GM11168 (cell line): ENCODE measurements at regions not wholly inside any gene's neighbourhood (a gene's known extent, or its start where the extent isn't known, plus 50 kb on each side); places are given as distances from the start of the nearest gene placed in this dataset.
"Not testable (repeated sequence)": the region's sequence is repeated elsewhere in the genome, so short reads cannot be mapped to it uniquely, and the experiment has no call there.

Experiments
- in situ Hi-C: fragments of 300-500 bp; cut with MboI; formaldehyde crosslinking; loops from one replicate; pipeline ENCODE4 v1.12.0; 2022; ENCODE audit warnings: low sequenced_read_pairs; ENCODE audit not compliant: unreplicated experiment

- in situ Hi-C loops, result no loop called here
Observed at GRCh38 chr13:105702441-105702840, 833.0 kb downstream of the EFNB2 start.

GRCh38 chr13:105692769-105693168 lies 842.7 kb downstream of the EFNB2 start:
- in situ Hi-C loops, result no loop called here

- in situ Hi-C loops, result no loop called here
Observed at GRCh38 chr13:105684216-105684615, 851.2 kb downstream of the EFNB2 start.

- in situ Hi-C loops, result no loop called here
Observed at GRCh38 chr13:105679838-105680237, 855.6 kb downstream of the EFNB2 start.

GRCh38 chr13:105678072-105678471 lies 857.4 kb downstream of the EFNB2 start:
- in situ Hi-C loops, result no loop called here

GRCh38 chr13:105672881-105673280 lies 862.6 kb downstream of the EFNB2 start:
- in situ Hi-C loops, result no loop called here

- in situ Hi-C loops, result not testable (repeated sequence)
Observed at GRCh38 chr13:105671131-105671530, 864.3 kb downstream of the EFNB2 start.

- in situ Hi-C loops, result no loop called here
Observed at GRCh38 chr13:105670179-105670990, 865.1 kb downstream of the EFNB2 start.

- in situ Hi-C loops, result no loop called here
Observed at GRCh38 chr13:105665284-105665683, 870.2 kb downstream of the EFNB2 start.

GRCh38 chr13:105663182-105663581 lies 872.3 kb downstream of the EFNB2 start:
- in situ Hi-C loops, result no loop called here

- in situ Hi-C loops, result no loop called here
Observed at GRCh38 chr13:105660561-105660960, 874.9 kb downstream of the EFNB2 start.

- in situ Hi-C loops, result no loop called here
Observed at GRCh38 chr13:105658431-105658830, 877.0 kb downstream of the EFNB2 start.

GRCh38 chr13:105655046-105655445 lies 880.4 kb downstream of the EFNB2 start:
- in situ Hi-C loops, result no loop called here

- in situ Hi-C loops, result no loop called here
Observed at GRCh38 chr13:105643966-105644365, 891.5 kb downstream of the EFNB2 start.

GRCh38 chr13:105642511-105642958 lies 892.9 kb downstream of the EFNB2 start:
- in situ Hi-C loops, result no loop called here

- in situ Hi-C loops, result no loop called here
Observed at GRCh38 chr13:105641121-105641520, 894.3 kb downstream of the EFNB2 start.

- in situ Hi-C loops, result no loop called here
Observed at GRCh38 chr13:105638426-105638825, 897.0 kb downstream of the EFNB2 start.

GRCh38 chr13:105634059-105634458 lies 901.4 kb downstream of the EFNB2 start:
- in situ Hi-C loops, result no loop called here

GRCh38 chr13:105630431-105630830 lies 905.0 kb downstream of the EFNB2 start:
- in situ Hi-C loops, result no loop called here

GRCh38 chr13:105627270-105627669 lies 908.2 kb downstream of the EFNB2 start:
- in situ Hi-C loops, result no loop called here

- in situ Hi-C loops, result no loop called here
Observed at GRCh38 chr13:105625691-105626090, 909.8 kb downstream of the EFNB2 start.
